ENCODE measurements at regions not wholly inside any gene's neighbourhood (a gene's known extent, or its start where the extent isn't known, plus 50 kb on each side); places are given as distances from the start of the nearest gene placed in this dataset.

- TF ChIP-seq CTCF (IDR thresholded peaks at IDR 0.05; ENCODE audit: low read depth, low read length) = no peak
- DNase-seq (ENCODE audit: low read depth, low spot score) = no peak
- ChIA-PET CTCF (no interaction called here), POLR2A (no interaction called here)
- no peaks in the 10 kb centered on the region for H3K9me3 ChIP-seq (ENCODE audit: control insufficient read depth, insufficient read depth, low read length)
- H3K27ac ChIP-seq (ENCODE audit: low read depth, low read length) = no peak overlapping the region
- H3K27me3 ChIP-seq (ENCODE audit: control insufficient read depth, insufficient read depth, low read length) = no peaks in the 10 kb centered on the region
- no peak overlapping the region for H3K4me3 ChIP-seq (ENCODE audit: low read depth, low read length)
Observed at GRCh38 chr3:66754613-66755012, 243.5 kb upstream of the KBTBD8 start.

- H3K9me3 ChIP-seq (ENCODE audit: control insufficient read depth, insufficient read depth, low read length) = no peaks in the 10 kb centered on the region
- CTCF ChIA-PET = no interaction called here
- no peak overlapping the region for H3K4me3 ChIP-seq (ENCODE audit: low read depth, low read length)
- no peak overlapping the region for H3K27ac ChIP-seq (ENCODE audit: low read depth, low read length)
- DNase-seq (ENCODE audit: low read depth, low spot score) = no peak
- POLR2A ChIA-PET = no interaction called here
- H3K27me3 ChIP-seq (ENCODE audit: control insufficient read depth, insufficient read depth, low read length) = no peaks in the 10 kb centered on the region
- no peak for TF ChIP-seq CTCF (IDR thresholded peaks at IDR 0.05; ENCODE audit: low read depth, low read length)
Observed at GRCh38 chr3:66755924-66756323, 242.2 kb upstream of the KBTBD8 start.

GRCh38 chr3:66756468-66757036, 241.6 kb upstream of the KBTBD8 start:
- H3K4me3 ChIP-seq (ENCODE audit: low read depth, low read length) = no peak overlapping the region
- ChIA-PET CTCF (no interaction called here), POLR2A (no interaction called here)
- no peaks in the 10 kb centered on the region for H3K27me3 ChIP-seq (ENCODE audit: control insufficient read depth, insufficient read depth, low read length)
- DNase-seq (ENCODE audit: low read depth, low spot score) = no peak
- 0 out of 2 replicates have a peak, but pooled peaks have one; percentile 5 for TF ChIP-seq CTCF (IDR thresholded peaks at IDR 0.05; ENCODE audit: low read depth, low read length)
- H3K27ac ChIP-seq (ENCODE audit: low read depth, low read length) = no peak overlapping the region
- H3K9me3 ChIP-seq (ENCODE audit: control insufficient read depth, insufficient read depth, low read length) = no peaks in the 10 kb centered on the region

GRCh38 chr3:66761093-66761780, 236.9 kb upstream of the KBTBD8 start:
- POLR2A ChIA-PET = no interaction called here
- no peak overlapping the region for H3K27ac ChIP-seq (ENCODE audit: low read depth, low read length)
- no peak for DNase-seq (ENCODE audit: low read depth, low spot score)
- H3K9me3 ChIP-seq (ENCODE audit: control insufficient read depth, insufficient read depth, low read length) = no peaks in the 10 kb centered on the region
- CTCF ChIA-PET = interaction anchor here (0.6 kb wide), 1 partner anchor 15 kb away, joined by 3 read pairs; no protein-coding TSS in a partner anchor
- TF ChIP-seq CTCF (IDR thresholded peaks at IDR 0.05; ENCODE audit: low read depth, low read length) = no peak
- H3K4me3 ChIP-seq (ENCODE audit: low read depth, low read length) = no peak overlapping the region
- no peaks in the 10 kb centered on the region for H3K27me3 ChIP-seq (ENCODE audit: control insufficient read depth, insufficient read depth, low read length)

- ChIA-PET POLR2A (no interaction called here), CTCF (interaction anchor here (1.0 kb wide), 1 partner anchor 355 kb away, joined by 3 read pairs; no protein-coding TSS in a partner anchor)
- Histone ChIP-seq H3K27ac (ENCODE audit: low read depth, low read length) (no peak overlapping the region), H3K9me3 (ENCODE audit: control insufficient read depth, insufficient read depth, low read length) (no peaks in the 10 kb centered on the region), H3K4me3 (ENCODE audit: low read depth, low read length) (no peak overlapping the region), H3K27me3 (ENCODE audit: control insufficient read depth, insufficient read depth, low read length) (no peaks in the 10 kb centered on the region)
- peak; percentile 69 for DNase-seq (ENCODE audit: low read depth, low spot score)
- no peak for TF ChIP-seq CTCF (IDR thresholded peaks at IDR 0.05; ENCODE audit: low read depth, low read length)
Observed at GRCh38 chr3:66762916-66763693, 235.0 kb upstream of the KBTBD8 start.
